Kidney (tissue), 13 donors: ENCODE measurements at regions not wholly inside any gene's neighbourhood (a gene's known extent, or its start where the extent isn't known, plus 50 kb on each side); places are given as distances from the start of the nearest gene placed in this dataset.

Experiments
- DNase-seq, 5 donors: peaks; one replicate each; pipeline ENCODE4 v3.0.0-alpha.2; 2013 to 2020
- FAIRE-seq: peaks from 2 replicates; lab custom pipeline; 2012; peaks lifted over from hg19 to GRCh38; lab: Jason Lieb, UNC
- H3K27ac ChIP-seq, 2 donors: one replicate each; pipeline ENCODE4 v1.7.0; 2013; ENCODE audit warnings: low read depth in 2 of 2, low read length in 2 of 2, inconsistent platforms in 1 of 2
- H3K27me3 ChIP-seq: one replicate; pipeline ENCODE4 v1.7.1; 2013; ENCODE audit warnings: low read length, inconsistent platforms; ENCODE audit not compliant: control insufficient read depth, insufficient read depth
- H3K36me3 ChIP-seq, 3 donors: one replicate each; pipeline versions ENCODE4 v1.7.0 to v1.7.1; 2013; ENCODE audit warnings: low read length in 3 of 3, control low read depth in 1 of 3, inconsistent platforms in 1 of 3; ENCODE audit not compliant: insufficient read depth in 3 of 3, control insufficient read depth in 2 of 3
- H3K4me1 ChIP-seq, 3 donors: one replicate each; pipeline versions ENCODE4 v1.7.0 to v1.7.1; 2013; ENCODE audit warnings: low read length in 3 of 3, inconsistent platforms in 1 of 3, low read depth in 1 of 3; ENCODE audit not compliant: control insufficient read depth in 2 of 3, insufficient read depth in 2 of 3
- H3K4me3 ChIP-seq, 3 donors: one replicate each; pipeline versions ENCODE4 v1.7.0 to v1.8.1; 2013; ENCODE audit warnings: low read length in 3 of 3, control low read depth in 1 of 3, inconsistent platforms in 1 of 3
- H3K9ac ChIP-seq, 3 donors: one replicate each; pipeline versions ENCODE4 v1.7.0 to v1.7.1; 2013; ENCODE audit warnings: low read length in 3 of 3, control low read depth in 1 of 3, inconsistent platforms in 1 of 3
- H3K9me3 ChIP-seq, 3 donors: one replicate each; pipeline versions ENCODE4 v1.7.0 to v1.7.1; 2013; ENCODE audit warnings: low read length in 3 of 3, control low read depth in 1 of 3, inconsistent platforms in 1 of 3; ENCODE audit not compliant: control insufficient read depth in 2 of 3, insufficient read depth in 1 of 3
- intact Hi-C: fragments of 100-400 bp; cut with DNase I; formaldehyde crosslinking; loops from one replicate; pipeline ENCODE4 v1.11.1; 2022
- TF ChIP-seq, protein P1 (sequence below): IDR thresholded peaks from 3 replicates; pipeline ENCODE4 v1.5.1; 2012; ENCODE audit warnings: mild to moderate bottlenecking, moderate library complexity, borderline replicate concordance; ENCODE audit not compliant: insufficient read depth; ENCODE audit errors: extremely low read depth
- donor health status: control.
- donor health status: control.
- donor health status: control.
- donor health status: control.
- donor health status: control.
- donor health status: DM: yes; HTN: yes; CAD: no.
- donor health status: Normal renal cell carcinoma (clear cell type).

DNA sequence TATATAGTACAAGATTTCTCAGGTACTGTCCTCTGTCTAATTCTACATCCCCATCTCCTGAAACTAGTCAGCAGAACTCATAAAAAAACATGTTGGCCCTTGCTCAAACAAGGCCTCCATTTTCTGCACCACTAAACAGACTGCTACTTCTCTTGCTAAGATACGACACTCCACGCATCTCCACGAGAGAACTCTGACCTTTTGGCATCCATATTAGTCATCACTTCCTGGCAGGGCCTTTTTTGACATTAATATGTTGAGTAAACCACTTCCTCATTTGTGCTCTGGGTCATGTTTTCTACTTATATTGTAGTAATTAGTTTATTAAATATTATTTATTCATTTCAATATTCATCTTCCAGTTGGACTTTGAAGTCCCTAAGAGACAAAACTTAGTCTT is 65.6 kb downstream of the DCAF8L1 start:
- peak in 1 of 5 donors; percentile 45 for DNase-seq
- H3K4me3 ChIP-seq: no peak overlapping the region
- intact Hi-C loops: no loop called here
- H3K4me1 ChIP-seq: no peaks in the 10 kb centered on the region
- H3K9me3 ChIP-seq: no peaks in the 10 kb centered on the region
- TF ChIP-seq, protein P1, sequence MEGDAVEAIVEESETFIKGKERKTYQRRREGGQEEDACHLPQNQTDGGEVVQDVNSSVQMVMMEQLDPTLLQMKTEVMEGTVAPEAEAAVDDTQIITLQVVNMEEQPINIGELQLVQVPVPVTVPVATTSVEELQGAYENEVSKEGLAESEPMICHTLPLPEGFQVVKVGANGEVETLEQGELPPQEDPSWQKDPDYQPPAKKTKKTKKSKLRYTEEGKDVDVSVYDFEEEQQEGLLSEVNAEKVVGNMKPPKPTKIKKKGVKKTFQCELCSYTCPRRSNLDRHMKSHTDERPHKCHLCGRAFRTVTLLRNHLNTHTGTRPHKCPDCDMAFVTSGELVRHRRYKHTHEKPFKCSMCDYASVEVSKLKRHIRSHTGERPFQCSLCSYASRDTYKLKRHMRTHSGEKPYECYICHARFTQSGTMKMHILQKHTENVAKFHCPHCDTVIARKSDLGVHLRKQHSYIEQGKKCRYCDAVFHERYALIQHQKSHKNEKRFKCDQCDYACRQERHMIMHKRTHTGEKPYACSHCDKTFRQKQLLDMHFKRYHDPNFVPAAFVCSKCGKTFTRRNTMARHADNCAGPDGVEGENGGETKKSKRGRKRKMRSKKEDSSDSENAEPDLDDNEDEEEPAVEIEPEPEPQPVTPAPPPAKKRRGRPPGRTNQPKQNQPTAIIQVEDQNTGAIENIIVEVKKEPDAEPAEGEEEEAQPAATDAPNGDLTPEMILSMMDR: no peak
- FAIRE-seq: no peak
- H3K9ac ChIP-seq: no peak overlapping the region
- no peak overlapping the region for H3K27ac ChIP-seq
- H3K36me3 ChIP-seq: no peaks in the 10 kb centered on the region
- H3K27me3 ChIP-seq: no peaks in the 10 kb centered on the region

DNA sequence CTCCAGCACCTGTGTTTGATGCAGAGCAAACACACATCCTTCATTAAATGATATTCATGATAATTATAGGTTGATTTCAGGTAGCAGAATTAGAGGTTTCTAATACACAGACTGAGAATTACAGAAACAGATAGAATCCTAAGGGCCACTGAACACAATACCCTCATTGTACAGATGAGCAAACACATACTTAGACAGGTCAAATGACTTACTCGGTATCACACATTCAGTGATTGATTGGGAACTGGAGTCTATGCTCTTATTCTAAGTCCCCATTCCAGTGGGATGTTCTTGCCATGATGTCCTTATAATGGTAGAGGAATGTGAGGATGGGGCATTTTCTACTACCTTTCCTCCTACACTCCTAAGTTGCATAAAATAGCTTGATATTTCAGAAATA is 70.8 kb downstream of the DCAF8L1 start:
- Histone ChIP-seq H3K36me3 (no peaks in the 10 kb centered on the region), H3K9ac (no peak overlapping the region), H3K9me3 (no peaks in the 10 kb centered on the region), H3K4me1 (no peaks in the 10 kb centered on the region), H3K4me3 (no peak overlapping the region), H3K27ac (no peak overlapping the region), H3K27me3 (no peaks in the 10 kb centered on the region)
- intact Hi-C loops: no loop called here
- no peak for FAIRE-seq
- TF ChIP-seq, protein P1: no peak
- DNase-seq: no peak

DNA sequence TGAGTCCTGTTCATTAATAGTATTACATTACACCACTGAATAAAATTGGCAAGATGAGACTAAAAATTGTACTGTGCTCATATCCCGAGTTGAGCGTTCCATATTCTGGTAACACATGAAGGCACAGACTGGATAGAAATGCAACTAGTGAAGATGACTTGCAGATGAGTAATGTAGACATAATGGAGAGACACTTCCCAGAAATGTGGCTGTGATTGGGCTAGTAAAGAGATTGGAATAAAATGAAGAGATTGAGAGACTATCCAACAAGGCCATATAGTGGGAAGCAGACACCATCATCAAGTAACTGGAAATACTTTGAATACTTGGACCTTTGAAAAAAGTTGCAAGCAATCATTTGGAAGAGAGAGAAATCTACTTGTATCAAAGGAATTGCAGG is 77.3 kb downstream of the DCAF8L1 start:
- no peaks in the 10 kb centered on the region for H3K36me3 ChIP-seq
- FAIRE-seq: no peak
- H3K9me3 ChIP-seq: no peaks in the 10 kb centered on the region
- H3K27ac ChIP-seq: no peak overlapping the region
- DNase-seq: no peak
- no peak overlapping the region for H3K9ac ChIP-seq
- H3K4me1 ChIP-seq: no peaks in the 10 kb centered on the region
- intact Hi-C loops: no loop called here
- H3K4me3 ChIP-seq: no peak overlapping the region
- TF ChIP-seq, protein P1: no peak
- H3K27me3 ChIP-seq: no peaks in the 10 kb centered on the region

DNA sequence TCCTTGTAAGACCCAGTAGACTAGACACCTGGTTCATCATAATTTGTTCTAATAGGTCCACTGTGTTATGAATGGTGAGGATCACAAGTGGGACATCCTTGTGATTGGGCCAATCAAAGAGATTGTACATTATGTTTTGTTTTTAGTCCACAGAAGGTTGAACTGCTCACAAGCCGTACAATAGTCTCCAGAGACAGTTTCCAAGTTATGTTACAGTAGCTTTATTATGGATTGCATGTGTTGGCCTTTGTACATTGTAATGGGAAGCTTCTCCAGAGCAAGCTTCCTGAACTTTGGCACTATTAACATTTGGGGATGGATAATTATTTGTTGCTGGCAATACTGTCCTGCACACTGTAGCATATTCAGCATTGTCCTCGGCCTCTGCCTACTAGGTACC is 86.1 kb downstream of the MAGEB10 start:
- Histone ChIP-seq H3K9ac (no peak overlapping the region), H3K4me3 (no peak overlapping the region), H3K4me1 (no peaks in the 10 kb centered on the region), H3K9me3 (no peaks in the 10 kb centered on the region), H3K27ac (no peak overlapping the region), H3K27me3 (no peaks in the 10 kb centered on the region), H3K36me3 (no peaks in the 10 kb centered on the region)
- intact Hi-C loops: no loop called here
- no peak for DNase-seq
- FAIRE-seq: no peak
- TF ChIP-seq, protein P1: no peak
